Activated CD8-positive, alpha-beta memory T cell treated with anti-CD3 and anti-CD28 coated beads for 1 hour (primary cell): ENCODE measurements at regions not wholly inside any gene's neighbourhood (a gene's known extent, or its start where the extent isn't known, plus 50 kb on each side); places are given as distances from the start of the nearest gene placed in this dataset.

Source experiments
- DNase-seq, 2 donors: peaks; one replicate each; pipeline ENCODE4 v3.0.0-alpha.2; 2020; ENCODE audit warnings: low read depth in 1 of 2; ENCODE audit errors: extremely low read depth in 1 of 2

- DNase-seq, result no peak
Observed at GRCh38 chr3:174767853-174768382, 91.2 kb upstream of the NAALADL2 start.

- no peak for DNase-seq
Observed at GRCh38 chr3:174769171-174769570, 90.0 kb upstream of the NAALADL2 start.

GRCh38 chr3:174775603-174776002 lies 83.5 kb upstream of the NAALADL2 start:
- no peak for DNase-seq

- no peak for DNase-seq
Observed at GRCh38 chr3:174776123-174776522, 83.0 kb upstream of the NAALADL2 start.

DNA sequence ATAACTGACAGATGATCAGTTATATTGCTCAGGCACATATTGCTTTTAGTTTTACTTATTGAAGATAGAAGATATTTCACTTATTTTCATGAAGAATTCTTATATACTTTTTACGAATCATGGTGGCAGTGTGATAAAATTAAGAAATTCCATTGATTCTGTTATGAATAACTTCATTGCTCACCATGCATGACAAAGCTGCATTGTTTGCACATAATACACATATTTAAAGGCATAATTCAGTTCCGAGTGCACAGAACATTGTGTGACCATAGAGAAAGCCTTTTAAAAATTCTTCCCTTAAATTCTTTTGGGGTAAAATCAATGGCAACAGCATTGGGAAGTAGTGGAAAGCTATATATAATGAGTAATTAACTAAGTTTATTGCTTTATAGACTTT lies 82.5 kb upstream of the NAALADL2 start:
- DNase-seq, result no peak

DNA sequence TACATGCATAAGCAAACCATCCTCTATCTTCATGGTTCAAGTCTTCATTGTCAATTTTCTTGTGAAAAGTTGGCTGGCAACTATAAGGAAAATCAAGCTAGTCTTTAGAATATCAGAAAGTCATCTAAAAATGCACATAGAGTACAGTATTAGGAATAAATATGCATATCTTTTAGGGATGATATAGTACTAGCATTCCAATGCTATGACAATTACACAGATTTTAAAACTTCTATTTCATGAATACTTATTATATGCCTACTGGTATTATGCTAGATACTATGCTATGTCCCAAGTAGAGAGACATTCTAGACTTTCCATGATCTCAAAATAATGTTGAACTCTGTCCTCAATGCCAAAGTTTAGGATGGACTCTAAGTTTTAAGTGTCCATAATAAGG lies 81.3 kb upstream of the NAALADL2 start:
- no peak for DNase-seq

GRCh38 chr3:174783502-174783901 lies 75.6 kb upstream of the NAALADL2 start:
- no peak for DNase-seq

- DNase-seq, result no peak
Observed at GRCh38 chr3:174784206-174784934, 74.8 kb upstream of the NAALADL2 start.

DNA sequence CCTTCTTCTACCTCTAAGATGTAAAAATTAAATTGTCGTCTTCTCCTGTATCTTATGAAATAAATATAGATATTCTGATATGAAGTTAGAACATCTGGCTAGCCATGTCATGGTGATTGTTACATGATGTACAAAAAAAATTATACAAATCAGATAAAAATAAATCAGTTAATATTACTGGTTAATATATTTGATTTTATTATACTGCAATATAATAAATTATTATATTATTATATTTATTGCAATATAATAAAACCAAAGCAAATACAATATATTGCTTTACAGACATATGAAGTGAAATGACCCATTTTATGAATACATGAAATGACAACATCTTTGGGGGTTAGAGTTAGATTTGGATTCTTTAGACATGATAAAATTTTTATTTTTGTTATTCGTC lies 72.3 kb upstream of the NAALADL2 start:
- no peak for DNase-seq

DNA sequence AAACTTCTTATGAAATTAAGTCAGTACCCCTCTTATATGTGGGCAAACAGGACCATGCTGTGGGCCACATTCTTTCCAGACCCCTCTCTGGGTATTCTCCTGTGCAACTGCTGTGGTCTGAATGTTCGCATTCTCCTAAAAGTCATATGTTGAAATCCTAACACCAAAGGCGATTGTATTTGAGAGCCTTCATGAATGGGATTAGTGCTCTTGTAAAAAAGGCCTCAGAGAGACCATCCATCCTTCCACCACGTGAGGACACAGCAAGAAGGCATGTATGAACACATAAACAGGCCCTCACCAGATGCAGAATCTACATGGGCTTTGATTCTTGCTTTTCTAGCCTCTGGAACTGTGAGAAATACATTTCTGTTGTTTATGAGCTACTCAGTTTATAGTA lies 68.0 kb upstream of the NAALADL2 start:
- no peak for DNase-seq

- no peak for DNase-seq
Observed at GRCh38 chr3:174792864-174793263, 66.3 kb upstream of the NAALADL2 start.
